IPS DF 4.7 (cell line): ENCODE measurements at regions not wholly inside any gene's neighbourhood (a gene's known extent, or its start where the extent isn't known, plus 50 kb on each side); places are given as distances from the start of the nearest gene placed in this dataset.

Experiments used
- DNase-seq: peaks from one replicate; pipeline ENCODE4 v3.0.0-alpha.2; 2013; ENCODE audit warnings: low spot score; ENCODE audit errors: extremely low read depth

DNA sequence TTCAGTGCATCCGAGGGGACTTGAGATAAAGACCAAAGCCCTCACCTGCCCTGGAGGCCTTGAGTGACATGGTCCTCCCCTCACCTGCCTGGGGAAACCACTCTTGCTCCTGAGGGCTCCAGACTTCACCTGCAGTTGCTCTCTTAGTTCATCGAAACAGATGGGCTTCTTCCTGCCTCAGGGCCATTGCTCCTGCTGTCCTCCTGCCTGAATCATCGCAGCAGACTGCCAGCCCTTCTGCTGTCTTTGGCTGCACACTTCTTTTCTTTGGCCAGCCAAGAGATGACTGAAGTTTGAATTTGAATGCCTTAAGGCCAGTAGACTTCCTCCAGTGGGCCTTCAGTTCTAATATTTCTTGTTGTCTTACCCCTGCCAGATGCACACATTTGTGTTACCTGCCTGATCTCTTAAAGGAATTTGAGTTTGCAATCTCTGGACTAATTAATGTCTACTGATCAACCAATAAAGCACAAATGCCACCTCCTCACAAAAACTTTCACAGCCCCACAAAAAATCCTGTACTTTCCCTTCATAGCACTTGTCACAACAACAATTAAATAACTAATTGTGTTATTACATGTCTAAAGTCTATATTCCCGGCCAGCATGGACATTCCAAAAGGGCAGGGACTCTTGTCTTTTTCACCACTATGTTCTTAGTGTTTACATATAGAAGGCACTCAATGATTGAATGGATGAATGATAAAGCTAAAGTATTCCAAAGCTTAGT lies 56.7 kb upstream of the SGK1 start:
- no peak for DNase-seq

DNA sequence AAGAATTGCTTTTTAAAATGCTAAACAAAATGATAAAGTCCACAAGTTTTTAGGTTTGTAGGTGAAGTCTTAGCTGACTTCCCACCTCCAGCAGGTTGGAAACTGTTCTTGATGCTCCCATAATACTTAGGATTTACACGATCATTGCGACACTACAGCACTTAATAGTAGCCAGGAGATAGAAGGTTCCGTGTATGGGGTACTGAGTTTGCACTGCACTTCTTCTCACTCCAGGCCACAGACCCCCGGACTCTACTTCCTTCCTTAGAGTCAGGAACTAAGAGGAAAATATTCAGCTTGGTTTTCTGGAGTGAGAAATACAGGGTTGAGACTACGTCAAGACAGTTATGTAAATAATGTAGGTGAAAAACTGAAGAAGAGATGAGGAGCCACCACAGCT lies 56.1 kb upstream of the SGK1 start:
- no peak for DNase-seq

DNA sequence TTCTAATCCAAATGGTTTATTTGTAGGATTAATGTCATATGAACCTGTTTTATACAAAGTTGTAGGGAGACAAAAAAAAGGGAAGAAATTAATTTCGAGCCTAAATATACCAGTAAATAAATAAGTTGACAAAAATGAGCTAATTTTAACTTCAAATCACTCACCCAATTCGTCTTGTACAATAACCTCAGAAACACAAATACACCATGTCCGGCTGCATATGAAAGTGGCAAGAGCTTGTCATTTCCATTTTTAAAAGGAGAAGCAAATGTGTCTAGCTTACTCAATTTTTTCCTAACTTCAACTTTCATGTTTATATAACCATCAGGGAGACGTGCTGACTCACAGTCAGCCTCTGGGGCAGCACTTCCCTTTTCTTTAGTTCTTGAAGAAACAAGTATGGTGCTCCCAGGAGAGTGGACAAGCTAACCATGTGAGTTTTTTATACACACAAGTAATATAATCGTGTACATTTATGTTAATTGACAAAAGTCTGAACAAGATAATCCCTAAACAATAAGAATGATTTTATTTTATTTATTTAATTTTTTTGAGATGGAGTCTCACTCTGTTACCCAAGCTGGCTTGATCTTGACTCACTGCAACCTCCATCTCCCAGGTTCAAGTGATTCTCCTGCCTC lies 55.5 kb upstream of the SGK1 start:
- no peak for DNase-seq

DNA sequence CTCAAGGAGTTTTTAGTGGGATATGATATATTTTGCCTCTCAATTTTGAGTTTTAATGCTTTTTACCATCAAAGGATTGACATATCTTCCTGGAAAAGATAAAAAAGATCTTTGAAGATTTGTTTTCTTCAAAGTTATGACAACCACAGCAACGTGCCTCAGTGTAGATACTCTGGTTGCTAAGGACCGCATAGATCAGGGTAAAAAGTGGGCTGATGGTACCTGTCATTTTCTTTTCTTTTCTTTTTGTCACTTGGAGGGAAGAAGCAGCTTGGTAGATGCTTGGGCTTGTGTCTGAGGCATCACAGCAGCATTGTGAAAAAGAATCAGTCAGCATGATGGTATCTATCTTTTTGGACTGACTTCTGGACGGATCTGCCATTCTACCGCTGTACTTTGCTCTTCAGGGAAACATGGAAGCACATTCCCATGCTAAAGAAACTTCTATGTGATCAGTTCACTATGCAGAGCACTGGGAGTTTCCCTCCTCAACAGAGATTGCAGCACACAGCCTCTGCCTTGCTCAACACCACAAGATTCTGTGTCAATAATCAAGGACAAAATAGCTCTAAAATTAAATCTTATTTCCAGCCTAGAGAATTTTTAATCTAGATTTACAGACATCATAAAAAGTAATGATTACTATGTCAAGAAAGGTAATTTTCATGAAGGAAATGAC lies 54.8 kb upstream of the SGK1 start:
- DNase-seq: no peak

DNA sequence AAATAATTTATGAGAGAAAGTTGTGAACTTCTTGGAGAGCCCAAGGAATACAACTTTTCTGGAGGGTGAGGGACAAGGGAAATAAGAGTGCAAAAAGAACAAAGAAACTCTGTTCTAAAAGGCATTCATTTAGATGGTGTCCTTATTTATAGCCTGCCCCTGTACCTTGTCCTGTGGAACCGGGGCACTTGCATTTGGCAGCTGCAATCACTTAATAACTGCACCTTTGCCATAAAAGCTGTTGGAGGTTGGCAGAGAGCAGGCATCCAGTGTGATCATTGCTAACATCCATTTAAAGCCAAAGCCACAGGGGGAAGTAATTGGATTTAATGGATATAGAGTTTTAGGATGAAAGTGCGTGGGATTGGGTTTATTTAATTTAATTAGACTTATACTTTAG lies 50.8 kb upstream of the SGK1 start:
- DNase-seq: no peak
